ENCODE measurements at regions not wholly inside any gene's neighbourhood (a gene's known extent, or its start where the extent isn't known, plus 50 kb on each side); places are given as distances from the start of the nearest gene placed in this dataset.

GRCh38 chr10:24114556-24114955, 94.4 kb upstream of the KIAA1217 start:
- Histone ChIP-seq H3K9me3 (replicated peaks; ENCODE audit: control insufficient read depth, insufficient read depth, low read length) (no peaks in the 10 kb centered on the region), H3K4me1 (ENCODE audit: control insufficient read depth, extremely low read depth, insufficient read depth, low read length) (no peaks in the 10 kb centered on the region), H3K9ac (replicated peaks; ENCODE audit: extremely low read depth, insufficient read depth, low read length) (no peak overlapping the region), H3K27me3 (ENCODE audit: control insufficient read depth in 2 of 2, insufficient read depth in 2 of 2, low read length in 2 of 2) (no peaks in the 10 kb centered on the region), H3K9me1 (replicated peaks; ENCODE audit: control insufficient read depth, extremely low read depth, insufficient read depth, low read length) (no peaks in the 10 kb centered on the region), H3K36me3 (ENCODE audit: control insufficient read depth in 2 of 2, extremely low read depth in 1 of 2, insufficient read depth in 2 of 2, low read length in 2 of 2) (no peaks in the 10 kb centered on the region), H4K20me1 (replicated peaks; ENCODE audit: control insufficient read depth, extremely low read depth, insufficient read depth, low read length) (no peaks in the 10 kb centered on the region), H2AFZ (ENCODE audit: low read depth, low read length) (no peak overlapping the region), H3K27ac (ENCODE audit: insufficient read depth, low read depth, low read length) (no peak overlapping the region), H3K4me2 (ENCODE audit: insufficient read depth, low read length) (no peak overlapping the region), H3K79me2 (ENCODE audit: control insufficient read depth, insufficient read depth, low read length) (no peaks in the 10 kb centered on the region), H3K4me3 (replicated peaks in 1 of 3; ENCODE audit: insufficient read depth in 1 of 3, low read depth in 1 of 3, low read length in 3 of 3) (no peak overlapping the region)
- FAIRE-seq (no peak), DNase-seq (ENCODE audit: low read depth, low spot score) (no peak)
- TF ChIP-seq CTCF (IDR thresholded peaks at IDR 0.05; ENCODE audit: extremely low read depth in 1 of 2, insufficient read depth in 1 of 2, low read depth in 1 of 2, low read length in 2 of 2): no peak
- TF ChIP-seq POLR2AphosphoS5 (IDR thresholded peaks at IDR 0.05; ENCODE audit: insufficient read depth, low read depth, low read length): no peak
- no peak for TF ChIP-seq FOS (IDR thresholded peaks at IDR 0.05; ENCODE audit: borderline replicate concordance, insufficient read depth, low read length)
- BruUV-seq (replicated peaks): no TSS peak
- ChIA-PET POLR2A (no interaction called here), CTCF (no interaction called here)
- dilution Hi-C loops (cut with MboI; ENCODE audit: extremely low pct_ligation_motif_present, low sequenced_read_pairs): no loop called here
- intact Hi-C loops (cut with micrococcal nuclease): no loop called here

GRCh38 chr10:24115403-24115802, 93.5 kb upstream of the KIAA1217 start:
- Histone ChIP-seq H2AFZ (ENCODE audit: low read depth, low read length) (no peak overlapping the region), H3K27ac (ENCODE audit: insufficient read depth, low read depth, low read length) (no peak overlapping the region), H4K20me1 (replicated peaks; ENCODE audit: control insufficient read depth, extremely low read depth, insufficient read depth, low read length) (no peaks in the 10 kb centered on the region), H3K9me3 (replicated peaks; ENCODE audit: control insufficient read depth, insufficient read depth, low read length) (no peaks in the 10 kb centered on the region), H3K36me3 (ENCODE audit: control insufficient read depth in 2 of 2, extremely low read depth in 1 of 2, insufficient read depth in 2 of 2, low read length in 2 of 2) (no peaks in the 10 kb centered on the region), H3K4me1 (ENCODE audit: control insufficient read depth, extremely low read depth, insufficient read depth, low read length) (no peaks in the 10 kb centered on the region), H3K4me2 (ENCODE audit: insufficient read depth, low read length) (no peak overlapping the region), H3K79me2 (ENCODE audit: control insufficient read depth, insufficient read depth, low read length) (no peaks in the 10 kb centered on the region), H3K27me3 (ENCODE audit: control insufficient read depth in 2 of 2, insufficient read depth in 2 of 2, low read length in 2 of 2) (no peaks in the 10 kb centered on the region), H3K4me3 (replicated peaks in 1 of 3; ENCODE audit: insufficient read depth in 1 of 3, low read depth in 1 of 3, low read length in 3 of 3) (no peak overlapping the region), H3K9ac (replicated peaks; ENCODE audit: extremely low read depth, insufficient read depth, low read length) (no peak overlapping the region), H3K9me1 (replicated peaks; ENCODE audit: control insufficient read depth, extremely low read depth, insufficient read depth, low read length) (no peaks in the 10 kb centered on the region)
- peak; percentile 79 for TF ChIP-seq JUN (IDR thresholded peaks at IDR 0.05; ENCODE audit: borderline replicate concordance, insufficient read depth, insufficient read length, low read depth)
- no peak for TF ChIP-seq EZH2 (IDR thresholded peaks at IDR 0.05; ENCODE audit: borderline replicate concordance, low read depth, low read length, severe bottlenecking)
- TF ChIP-seq GATA2 (IDR thresholded peaks at IDR 0.05; ENCODE audit: insufficient read depth, insufficient read length, low read depth, low read length): no peak
- no peak for TF ChIP-seq CTCF (IDR thresholded peaks at IDR 0.05; ENCODE audit: extremely low read depth in 1 of 2, insufficient read depth in 1 of 2, low read depth in 1 of 2, low read length in 2 of 2)
- TF ChIP-seq POLR2A (IDR thresholded peaks at IDR 0.05; ENCODE audit: low read depth, low read length): no peak
- no peak for TF ChIP-seq POLR2AphosphoS5 (IDR thresholded peaks at IDR 0.05; ENCODE audit: insufficient read depth, low read depth, low read length)
- POLR2A ChIA-PET: no interaction called here
- CTCF ChIA-PET: interaction anchor here (0.5 kb wide), 1 partner anchor 23 kb away, joined by 4 read pairs; no protein-coding TSS in a partner anchor
- DNase-seq (ENCODE audit: low read depth, low spot score) (no peak), FAIRE-seq (no peak)
- intact Hi-C loops (cut with micrococcal nuclease): no loop called here
- dilution Hi-C loops (cut with MboI; ENCODE audit: extremely low pct_ligation_motif_present, low sequenced_read_pairs): no loop called here
- BruUV-seq (replicated peaks): no TSS peak
